ENCODE measurements at regions not wholly inside any gene's neighbourhood (a gene's known extent, or its start where the extent isn't known, plus 50 kb on each side); places are given as distances from the start of the nearest gene placed in this dataset.

GRCh38 chr15:70356062-70356860 is 258.5 kb upstream of the TLE3 start:
- H4K8ac ChIP-seq (ENCODE audit: extremely low read depth, insufficient read depth, low read length): no peak overlapping the region; the same call in 1 of the 2 replicates
- 90% methylated on average over 8 of the region's 9 CpGs; no CpG with 5 or more reads in 1 of the 2 experiments for WGBS, 2 experiments (ENCODE audit: extremely low coverage in 1 of 2, insufficient coverage in 1 of 2, insufficient read length in 1 of 2, insufficient replicate concordance in 2 of 2, low coverage in 1 of 2, low lambda C conversion rate in 2 of 2, missing lambda C conversion rate in 1 of 2)
- H3K23ac ChIP-seq (ENCODE audit: insufficient read length): no peak overlapping the region
- no peak overlapping the region for H3K4me3 ChIP-seq (ENCODE audit: extremely low read depth in 1 of 4, insufficient read depth in 2 of 4, low read depth in 3 of 4, low read length in 4 of 4)
- no peak overlapping the region for H3K56ac ChIP-seq (replicated peaks; ENCODE audit: insufficient read length, low read depth, low read length)
- H2AK5ac ChIP-seq (ENCODE audit: low read depth, low read length): no peak overlapping the region
- no peaks in the 10 kb centered on the region for H3K79me1 ChIP-seq (ENCODE audit: low read depth, low read length)
- H4K5ac ChIP-seq (ENCODE audit: insufficient read length, low read depth, low read length): no peak overlapping the region
- H3K36me3 ChIP-seq (ENCODE audit: control insufficient read depth in 2 of 4, insufficient read depth in 4 of 4, low read length in 3 of 4): no peaks in the 10 kb centered on the region
- H4K20me1 ChIP-seq (replicated peaks in 1 of 2; ENCODE audit: control insufficient read depth in 1 of 2, insufficient read depth in 2 of 2, low read length in 2 of 2): no peaks in the 10 kb centered on the region
- H3K9ac ChIP-seq (replicated peaks in 1 of 4; ENCODE audit: extremely low read depth in 1 of 4, low read depth in 3 of 4, low read length in 3 of 4): no peak overlapping the region
- H4K91ac ChIP-seq (replicated peaks; ENCODE audit: insufficient read length, low read length): no peak overlapping the region
- H2BK5ac ChIP-seq (ENCODE audit: low read depth, low read length): no peak overlapping the region
- H3K18ac ChIP-seq (ENCODE audit: extremely low read depth, low read length): no peak overlapping the region
- no peak overlapping the region for H2BK120ac ChIP-seq (replicated peaks; ENCODE audit: low read depth, low read length)
- no peak overlapping the region for H2BK12ac ChIP-seq (ENCODE audit: low read depth, low read length)
- no peak overlapping the region for H2BK15ac ChIP-seq (ENCODE audit: low read length)
- peaks cover 1% of the 10 kb centered on the region; the same call in 1 of the 2 replicates for H3K23me2 ChIP-seq (ENCODE audit: low read depth, low read length)
- CTCF ChIA-PET (ENCODE audit: partially characterized antibody): interaction anchor here (0.6 to 3.8 kb wide), 3 partner anchors 9 to 258 kb away, joined by 5 to 21 read pairs (median 12); partner anchors contain the start of gene TLE3
- H3K27me3 ChIP-seq (replicated peaks in 1 of 4; ENCODE audit: control insufficient read depth in 3 of 4, extremely low read depth in 1 of 4, insufficient read depth in 3 of 4, low read length in 3 of 4): no peaks in the 10 kb centered on the region
- H2AFZ ChIP-seq (ENCODE audit: low read length): no peak overlapping the region
- no peak overlapping the region for H3K27ac ChIP-seq (ENCODE audit: low read depth, low read length)
- FAIRE-seq (no peak), DNase-seq (ENCODE audit: low read depth in 1 of 2, low spot score in 2 of 2) (no peak)
- H3K4ac ChIP-seq (replicated peaks; ENCODE audit: insufficient read length, low read depth, low read length): no peak overlapping the region
- H3K14ac ChIP-seq (ENCODE audit: insufficient read length): no peak overlapping the region
- H3K79me2 ChIP-seq (ENCODE audit: control insufficient read depth in 1 of 2, insufficient read depth in 2 of 2, low read length in 2 of 2): no peaks in the 10 kb centered on the region
- POLR2A ChIA-PET (ENCODE audit: partially characterized antibody): no interaction called here
- H3K4me1 ChIP-seq (replicated peaks in 1 of 4; ENCODE audit: control insufficient read depth in 3 of 4, insufficient read depth in 4 of 4, low read length in 3 of 4): no peaks in the 10 kb centered on the region
- H3K4me2 ChIP-seq (ENCODE audit: insufficient read depth in 1 of 2, low read depth in 2 of 2, low read length in 2 of 2): no peak overlapping the region
- H3K9me3 ChIP-seq (ENCODE audit: insufficient read depth in 2 of 2, low read depth in 1 of 2, low read length in 1 of 2): no peaks in the 10 kb centered on the region
- no peak overlapping the region for H2BK20ac ChIP-seq (ENCODE audit: low read length)
- TF ChIP-seq KDM1A (IDR thresholded peaks at IDR 0.05; ENCODE audit: borderline replicate concordance, low read length): no peak
- no peak for TF ChIP-seq CEBPB (IDR thresholded peaks at IDR 0.05; ENCODE audit: low read depth, low read length)
- TF ChIP-seq NANOG (IDR thresholded peaks at IDR 0.05; ENCODE audit: insufficient read depth, low read depth, low read length, poor library complexity, severe bottlenecking): no peak

Data from H1 (cell line).